Loucy (cell line): ENCODE measurements at regions not wholly inside any gene's neighbourhood (a gene's known extent, or its start where the extent isn't known, plus 50 kb on each side); places are given as distances from the start of the nearest gene placed in this dataset.

Experiments
- CTCF ChIP-seq: fragments of 200-600 bp; sonication (generic); conservative IDR thresholded peaks from 2 replicates; pipeline ENCODE4 v1.5.1; 2014; ENCODE audit warnings: mild to moderate bottlenecking, antibody characterized with exemption, low read length
- EZH2phosphoT487 ChIP-seq: fragments of 200-600 bp; IDR thresholded peaks from 2 replicates; pipeline ENCODE4 v1.6.1; 2018; ENCODE audit warnings: antibody characterized with exemption, mild to moderate bottlenecking, moderate library complexity, borderline replicate concordance

- TF ChIP-seq CTCF = no peak
- TF ChIP-seq EZH2phosphoT487 = no peak
These were observed 1511.0 kb downstream of the FSTL5 start for GRCh38 chr4:160652790-160653189.
